GM12878 (cell line): ENCODE measurements at regions not wholly inside any gene's neighbourhood (a gene's known extent, or its start where the extent isn't known, plus 50 kb on each side); places are given as distances from the start of the nearest gene placed in this dataset.

Experiments used
- ATAC-seq: fragments of 200-7000 bp; cut with Tn5 transposase; 3 replicates; pipeline ENCODE4 v1.9.1; 2020; ENCODE audit warnings: mild to moderate bottlenecking, moderate library complexity
- BruUV-seq: library from RNA; stranded (reverse); fragments of 400-500 nt; replicated peaks from 2 replicates; lab custom pipeline; 2021; lab: Mats Ljungman, UMichigan
- CTCF ChIA-PET: fragments of 300-600 bp; sonication (Branson Sonifier 250); formaldehyde crosslinking; extraction: SDS; loops from one replicate; lab custom pipeline; 2021; ENCODE audit warnings: inconsistent platforms; lab: Yijun Ruan, JAX
- POLR2A ChIA-PET: fragments of 350-600 bp; formaldehyde crosslinking; extraction: SDS; loops from one replicate; lab custom pipeline; 2021; ENCODE audit warnings: inconsistent platforms; lab: Charles Lee
- RAD21 ChIA-PET: fragments of 300-600 bp; sonication (Branson Sonifier 250); formaldehyde crosslinking; loops from one replicate; lab custom pipeline; 2023; ENCODE audit warnings: antibody characterized with exemption; ENCODE audit not compliant: unreplicated experiment; lab: Charles Lee
- SMC1A ChIA-PET: fragments of 300-600 bp; sonication (Branson Sonifier 250); formaldehyde crosslinking; loops from one replicate; lab custom pipeline; 2023; ENCODE audit not compliant: unreplicated experiment, uncharacterized antibody; lab: Charles Lee
- DNase-seq: peaks from one replicate; pipeline ENCODE4 v3.0.0-alpha.2; 2011; ENCODE audit warnings: low read depth, low spot score
- FAIRE-seq: peaks from 3 replicates; lab custom pipeline; 2011; peaks lifted over from hg19 to GRCh38; lab: Jason Lieb, UNC
- H2AFZ ChIP-seq: 2 replicates; pipeline ENCODE4 v1.6.0; 2011; ENCODE audit warnings: low read depth, low read length, control low read depth; ENCODE audit not compliant: control insufficient read depth
- H3K27ac ChIP-seq: 2 replicates; pipeline ENCODE4 v1.5.1; 2011; ENCODE audit warnings: control low read depth; ENCODE audit not compliant: control insufficient read depth, insufficient read depth
- H3K27me3 ChIP-seq, 2 experiments: replicated peaks in 1 of 2; 2 replicates each; pipeline versions ENCODE4 v1.6.0 to v1.6.1; 2011; ENCODE audit warnings: low read length in 1 of 2; ENCODE audit not compliant: control insufficient read depth in 2 of 2, insufficient read depth in 2 of 2
- H3K36me3 ChIP-seq, 2 experiments: 2 replicates each; pipeline ENCODE4 v1.5.1; 2011; ENCODE audit warnings: low read length in 1 of 2; ENCODE audit not compliant: control insufficient read depth in 2 of 2, insufficient read depth in 2 of 2
- H3K4me1 ChIP-seq: 2 replicates; pipeline ENCODE4 v1.6.1; 2011; ENCODE audit warnings: mild to moderate bottlenecking, low read length, moderate library complexity, mixed read lengths; ENCODE audit not compliant: control insufficient read depth, insufficient read depth
- H3K4me2 ChIP-seq: 2 replicates; pipeline ENCODE4 v1.6.0; 2011; ENCODE audit warnings: control low read depth; ENCODE audit not compliant: control insufficient read depth, insufficient read depth
- H3K4me3 ChIP-seq: fragments of 200-600 bp; sonication (generic); 2 replicates; pipeline ENCODE4 v1.5.1; 2016
- H3K79me2 ChIP-seq: 2 replicates; pipeline ENCODE4 v1.6.0; 2011; ENCODE audit warnings: low read length; ENCODE audit not compliant: control insufficient read depth, insufficient read depth
- H3K9ac ChIP-seq: 2 replicates; pipeline ENCODE4 v1.8.0; 2011; ENCODE audit warnings: low read length, control low read depth, mixed read lengths; ENCODE audit not compliant: control insufficient read depth, insufficient read depth
- H3K9me3 ChIP-seq: replicated peaks from 3 replicates; pipeline ENCODE4 v1.5.1; 2011; ENCODE audit warnings: mild to moderate bottlenecking, low read length; ENCODE audit not compliant: control insufficient read depth, insufficient read depth
- H4K20me1 ChIP-seq: 2 replicates; pipeline ENCODE4 v1.6.0; 2011; ENCODE audit not compliant: control insufficient read depth, insufficient read depth
- BACH1 ChIP-seq: fragments of 450-650 bp; IDR thresholded peaks from 2 replicates; pipeline ENCODE4 v1.6.1; 2017; ENCODE audit warnings: mild to moderate bottlenecking, borderline replicate concordance
- BCLAF1 ChIP-seq: fragments of 450-650 bp; IDR thresholded peaks from 2 replicates; pipeline ENCODE4 v1.6.1; 2017; ENCODE audit warnings: antibody characterized with exemption, mild to moderate bottlenecking, moderate library complexity
- CUX1 ChIP-seq: IDR thresholded peaks from 2 replicates; pipeline ENCODE4 v1.6.1; 2012; ENCODE audit warnings: improper control_type of control experiment, low read depth, low read length; ENCODE audit not compliant: insufficient replicate concordance
- FOXK2 ChIP-seq: fragments of 450-650 bp; IDR thresholded peaks from 2 replicates; pipeline ENCODE4 v1.6.1; 2017; ENCODE audit warnings: mild to moderate bottlenecking, moderate library complexity
- IKZF1 ChIP-seq: fragments of 450-650 bp; conservative IDR thresholded peaks from 2 replicates; pipeline ENCODE4 v1.6.1; 2017; ENCODE audit warnings: antibody characterized with exemption, mild to moderate bottlenecking
- KDM1A ChIP-seq: fragments of 200-600 bp; sonication (generic); IDR thresholded peaks from 2 replicates; pipeline ENCODE4 v1.6.1; 2016; ENCODE audit warnings: borderline replicate concordance
- NFXL1 ChIP-seq: fragments of 450-650 bp; IDR thresholded peaks from 2 replicates; pipeline ENCODE4 v1.6.1; 2017; ENCODE audit warnings: antibody characterized with exemption, mild to moderate bottlenecking, borderline replicate concordance
- NKRF ChIP-seq: fragments of 450-650 bp; conservative IDR thresholded peaks from 2 replicates; pipeline ENCODE4 v1.6.1; 2017; ENCODE audit warnings: mild to moderate bottlenecking, moderate library complexity
- RELB ChIP-seq: fragments of 450-650 bp; IDR thresholded peaks from 2 replicates; pipeline ENCODE4 v1.6.1; 2017; ENCODE audit warnings: low read depth, mild to moderate bottlenecking, moderate library complexity
- SP1 ChIP-seq: IDR thresholded peaks from one replicate; pipeline ENCODE4 v1.6.1; 2011; ENCODE audit warnings: low read depth, low read length
- SUZ12 ChIP-seq: fragments of 200-600 bp; sonication (generic); IDR thresholded peaks from one replicate; pipeline ENCODE4 v1.6.1; 2018; ENCODE audit warnings: antibody characterized with exemption, mild to moderate bottlenecking; ENCODE audit not compliant: unreplicated experiment
- ZNF207 ChIP-seq: fragments of 450-650 bp; IDR thresholded peaks from 2 replicates; pipeline ENCODE4 v1.6.1; 2014; ENCODE audit warnings: antibody characterized with exemption, mild to moderate bottlenecking, borderline replicate concordance
- whole genome bisulfite sequencing: methylation state at CpG from one replicate; pipeline ENCODE4 v1.1.6; 2016; ENCODE audit warnings: low lambda C conversion rate; ENCODE audit not compliant: insufficient replicate concordance, insufficient coverage; ENCODE audit errors: missing lambda C conversion rate; 5-methylcytosine and 5-hydroxymethylcytosine counted together
- in situ Hi-C: fragments of 300-500 bp; cut with MboI; formaldehyde crosslinking; loops from 9 replicates; pipeline ENCODE4 v1.14.3; 2018; ENCODE audit warnings: mixed read lengths
- intact Hi-C: fragments of 100-400 bp; cut with micrococcal nuclease; formaldehyde crosslinking; loops from one replicate; pipeline ENCODE4 v1.14.2; 2022; ENCODE audit not compliant: unreplicated experiment

- TF ChIP-seq BCLAF1, result no peak
Measured at GRCh38 chr3:135694142-135694541, 271.4 kb upstream of the PPP2R3A start (continued).

GRCh38 chr3:135699741-135700140, 265.8 kb upstream of the PPP2R3A start:
- Histone ChIP-seq H3K4me1 (no peaks in the 10 kb centered on the region), H3K9ac (no peak overlapping the region), H3K4me2 (no peak overlapping the region), H2AFZ (no peak overlapping the region), H3K79me2 (no peaks in the 10 kb centered on the region), H3K27ac (no peak overlapping the region), H3K27me3 (no peaks in the 10 kb centered on the region), H3K36me3 (no peaks in the 10 kb centered on the region), H3K4me3 (no peak overlapping the region), H3K9me3 (no peaks in the 10 kb centered on the region), H4K20me1 (no peaks in the 10 kb centered on the region)
- CTCF ChIA-PET, result no interaction called here
- in situ Hi-C loops, result no loop called here
- SMC1A ChIA-PET, result no interaction called here
- WGBS, result 9% methylated on average over 5 of the region's 5 CpGs
- DNase-seq, result no peak
- POLR2A ChIA-PET, result no interaction called here
- RAD21 ChIA-PET, result no interaction called here
- no peak for FAIRE-seq
- BruUV-seq, result no TSS peak
- intact Hi-C loops, result no loop called here
- ATAC-seq, result no peak
- no peak for TF ChIP-seq CUX1
- no peak for TF ChIP-seq ZNF207
- no peak for TF ChIP-seq KDM1A
- no peak for TF ChIP-seq FOXK2
- no peak for TF ChIP-seq SUZ12
- no peak for TF ChIP-seq NFXL1
- TF ChIP-seq RELB, result no peak
- TF ChIP-seq BACH1, result no peak
- no peak for TF ChIP-seq SP1
- TF ChIP-seq NKRF, result no peak
- no peak for TF ChIP-seq IKZF1
